ENCODE measurements at regions not wholly inside any gene's neighbourhood (a gene's known extent, or its start where the extent isn't known, plus 50 kb on each side); places are given as distances from the start of the nearest gene placed in this dataset.

GRCh38 chr16:8184854-8185253 lies 405.5 kb downstream of the TMEM114 start:
- no peak for TF ChIP-seq CTCF (IDR thresholded peaks at IDR 0.05)
- TF ChIP-seq POLR2A (IDR thresholded peaks at IDR 0.05) = no peak
- no peak for TF ChIP-seq POLR2AphosphoS5 (IDR thresholded peaks at IDR 0.05; ENCODE audit: insufficient read depth in 1 of 2, low read depth in 1 of 2)

Measured in vagina (tissue), 2 donors.